ENCODE measurements at regions not wholly inside any gene's neighbourhood (a gene's known extent, or its start where the extent isn't known, plus 50 kb on each side); places are given as distances from the start of the nearest gene placed in this dataset.

DNA sequence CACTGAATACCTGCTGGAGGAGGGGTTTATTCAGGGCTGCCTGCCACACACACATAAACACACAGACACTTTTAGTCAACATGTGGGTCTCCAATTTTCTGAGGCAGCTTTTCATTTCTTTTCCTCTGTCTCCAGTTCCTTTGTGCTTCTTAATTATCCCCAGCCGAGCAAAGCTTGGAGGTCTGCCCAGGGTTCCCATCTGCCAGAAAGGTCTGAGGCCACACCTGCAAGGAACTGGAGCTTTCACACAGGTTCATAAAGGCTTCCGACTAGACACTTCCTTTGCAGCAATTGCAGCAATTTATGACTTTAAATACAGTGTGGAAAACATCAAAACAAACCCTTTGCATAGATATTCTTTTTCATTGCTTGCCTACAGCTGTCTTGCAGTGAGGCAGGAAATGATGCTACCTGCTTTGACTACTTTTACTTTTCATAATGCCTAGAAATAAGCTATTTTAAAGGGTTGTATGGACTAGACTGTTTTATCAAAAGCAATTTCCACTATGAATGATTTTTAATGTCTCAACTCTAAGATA, 1318.9 kb downstream of the AACS start:
- Histone ChIP-seq H3K9me2 (replicated peaks; ENCODE audit: insufficient read depth, low read length) (no peaks in the 10 kb centered on the region), H3K9me3 (ENCODE audit: low read length) (peaks cover 5% of the 10 kb centered on the region; the same call in 1 of the 2 replicates), H3K36me3 (ENCODE audit: insufficient read depth, low read length) (no peaks in the 10 kb centered on the region), H3K27me3 (ENCODE audit: low read length) (no peaks in the 10 kb centered on the region), H3K4me3 (ENCODE audit: low read length) (no peak overlapping the region), H4K20me1 (ENCODE audit: insufficient read depth, low read depth, low read length) (no peaks in the 10 kb centered on the region), H2AFZ (ENCODE audit: low read length) (no peak overlapping the region), H3K27ac (ENCODE audit: low read length) (no peak overlapping the region), H3K79me2 (ENCODE audit: low read length) (no peaks in the 10 kb centered on the region), H3K4me2 (ENCODE audit: low read depth, low read length, poor library complexity, severe bottlenecking) (no peak overlapping the region), H3K4me1 (ENCODE audit: low read length) (no peaks in the 10 kb centered on the region), H3K9ac (ENCODE audit: low read length) (no peak overlapping the region)
- DNase-seq, result no peak

- Histone ChIP-seq H3K9me2 (replicated peaks; ENCODE audit: insufficient read depth, low read length) (no peaks in the 10 kb centered on the region), H3K36me3 (ENCODE audit: insufficient read depth, low read length) (no peaks in the 10 kb centered on the region), H3K4me3 (ENCODE audit: low read length) (no peak overlapping the region), H3K27me3 (ENCODE audit: low read length) (no peaks in the 10 kb centered on the region), H3K9ac (ENCODE audit: low read length) (no peak overlapping the region), H2AFZ (ENCODE audit: low read length) (no peak overlapping the region), H3K4me1 (ENCODE audit: low read length) (no peaks in the 10 kb centered on the region), H3K9me3 (ENCODE audit: low read length) (no peaks in the 10 kb centered on the region), H4K20me1 (ENCODE audit: insufficient read depth, low read depth, low read length) (no peaks in the 10 kb centered on the region), H3K4me2 (ENCODE audit: low read depth, low read length, poor library complexity, severe bottlenecking) (no peak overlapping the region), H3K79me2 (ENCODE audit: low read length) (no peaks in the 10 kb centered on the region), H3K27ac (ENCODE audit: low read length) (no peak overlapping the region)
- no peak for DNase-seq
Measured at GRCh38 chr12:126385785-126386184, 1320.5 kb downstream of the AACS start.

DNA sequence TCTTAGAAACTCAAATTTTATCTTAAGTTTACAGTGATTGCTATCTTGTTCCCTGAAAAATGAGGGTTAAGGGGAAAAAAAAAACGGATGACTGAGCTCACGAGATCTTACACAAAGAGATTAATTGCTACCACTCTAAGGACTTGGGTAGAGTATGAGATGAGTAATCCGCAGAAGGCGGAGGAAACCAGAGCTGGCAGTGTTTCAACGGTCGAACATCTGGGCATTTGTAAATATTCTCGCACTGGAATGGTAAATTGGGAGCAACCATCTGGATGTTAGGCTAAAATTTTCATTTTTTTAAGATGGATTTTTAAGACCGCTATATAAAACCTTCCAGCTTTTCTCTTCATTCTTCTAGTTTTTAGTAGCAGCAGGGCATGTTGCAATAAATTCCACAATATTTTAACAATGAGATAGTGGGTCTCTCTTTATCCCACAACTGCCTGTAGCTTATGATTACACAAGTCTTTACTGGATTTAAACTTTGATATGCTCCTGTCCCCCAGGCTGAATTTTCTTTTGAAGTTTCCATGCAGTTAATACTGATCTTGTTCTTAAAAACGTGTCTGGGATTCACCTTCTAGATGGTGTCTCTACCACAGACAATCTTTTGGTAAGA, 1324.1 kb downstream of the AACS start:
- no peak overlapping the region for H3K4me3 ChIP-seq (ENCODE audit: low read length)
- H3K9me2 ChIP-seq (replicated peaks; ENCODE audit: insufficient read depth, low read length), result no peaks in the 10 kb centered on the region
- H3K27me3 ChIP-seq (ENCODE audit: low read length), result no peaks in the 10 kb centered on the region
- no peak overlapping the region for H3K27ac ChIP-seq (ENCODE audit: low read length)
- H3K36me3 ChIP-seq (ENCODE audit: insufficient read depth, low read length), result no peaks in the 10 kb centered on the region
- no peaks in the 10 kb centered on the region for H4K20me1 ChIP-seq (ENCODE audit: insufficient read depth, low read depth, low read length)
- H2AFZ ChIP-seq (ENCODE audit: low read length), result no peak overlapping the region
- H3K4me1 ChIP-seq (ENCODE audit: low read length), result no peaks in the 10 kb centered on the region
- H3K79me2 ChIP-seq (ENCODE audit: low read length), result no peaks in the 10 kb centered on the region
- DNase-seq, result no peak
- H3K4me2 ChIP-seq (ENCODE audit: low read depth, low read length, poor library complexity, severe bottlenecking), result no peak overlapping the region
- no peaks in the 10 kb centered on the region for H3K9me3 ChIP-seq (ENCODE audit: low read length)
- no peak overlapping the region for H3K9ac ChIP-seq (ENCODE audit: low read length)

DNA sequence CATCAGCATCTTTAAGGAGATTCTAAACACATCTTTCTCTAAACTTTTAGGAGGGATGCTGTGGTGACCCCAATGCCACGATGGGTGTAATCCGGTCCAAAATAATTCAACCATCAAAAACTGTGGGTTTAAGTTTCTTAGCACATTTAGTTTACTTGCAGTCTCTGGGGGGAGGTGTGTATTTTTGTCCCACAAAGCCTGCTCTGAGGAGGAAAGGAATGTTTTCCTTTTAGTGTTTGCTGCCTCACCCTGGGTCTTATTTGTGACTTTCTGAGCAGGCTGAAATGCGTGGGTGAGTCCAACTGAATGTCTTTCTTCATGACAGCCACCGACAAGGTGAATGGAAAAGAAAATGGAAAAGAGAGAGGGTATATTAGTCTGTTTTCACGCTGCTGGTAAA, 1324.7 kb downstream of the AACS start:
- H3K4me3 ChIP-seq (ENCODE audit: low read length), result no peak overlapping the region
- H3K79me2 ChIP-seq (ENCODE audit: low read length), result no peaks in the 10 kb centered on the region
- no peak overlapping the region for H3K27ac ChIP-seq (ENCODE audit: low read length)

DNA sequence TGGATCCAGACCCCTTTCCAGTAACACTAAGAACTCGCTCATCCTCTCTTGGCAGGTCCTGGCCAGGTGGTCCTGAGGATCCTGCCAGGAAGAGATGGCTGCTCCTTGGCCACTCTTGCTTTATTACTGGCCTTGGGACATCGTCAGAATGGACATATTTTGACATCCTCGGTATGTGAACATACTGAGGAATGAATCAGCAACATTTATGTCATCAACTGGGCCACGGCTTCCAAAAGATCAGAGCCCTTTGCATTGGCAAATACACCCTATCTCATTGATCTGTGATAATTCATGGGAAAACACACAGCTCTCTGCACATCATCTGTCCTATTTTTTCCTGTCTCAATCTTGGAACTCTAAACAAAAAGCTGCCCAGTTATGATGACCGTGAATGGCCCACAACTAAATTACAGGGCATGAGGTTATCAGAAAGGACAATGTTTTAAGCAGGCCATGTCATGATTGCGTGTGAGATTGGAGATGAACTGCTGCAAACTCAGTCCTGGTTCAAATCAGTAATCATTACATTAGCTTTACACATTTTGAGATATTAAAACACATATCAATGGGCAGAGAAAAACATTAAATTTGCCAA, 1325.8 kb downstream of the AACS start:
- Histone ChIP-seq H3K36me3 (ENCODE audit: insufficient read depth, low read length) (no peaks in the 10 kb centered on the region), H4K20me1 (ENCODE audit: insufficient read depth, low read depth, low read length) (no peaks in the 10 kb centered on the region), H3K27me3 (ENCODE audit: low read length) (no peaks in the 10 kb centered on the region), H3K9me3 (ENCODE audit: low read length) (no peaks in the 10 kb centered on the region), H3K27ac (ENCODE audit: low read length) (no peak overlapping the region), H3K9me2 (replicated peaks; ENCODE audit: insufficient read depth, low read length) (no peaks in the 10 kb centered on the region), H3K4me2 (ENCODE audit: low read depth, low read length, poor library complexity, severe bottlenecking) (no peak overlapping the region), H3K4me3 (ENCODE audit: low read length) (no peak overlapping the region), H2AFZ (ENCODE audit: low read length) (no peak overlapping the region), H3K9ac (ENCODE audit: low read length) (no peak overlapping the region), H3K79me2 (ENCODE audit: low read length) (no peaks in the 10 kb centered on the region), H3K4me1 (ENCODE audit: low read length) (no peaks in the 10 kb centered on the region)
- DNase-seq, result no peak

More for the DNA sequence above, 1324.7 kb downstream of the AACS start:
- no peak overlapping the region for H3K9ac ChIP-seq (ENCODE audit: low read length)
- H3K36me3 ChIP-seq (ENCODE audit: insufficient read depth, low read length), result no peaks in the 10 kb centered on the region
- no peak overlapping the region for H3K4me2 ChIP-seq (ENCODE audit: low read depth, low read length, poor library complexity, severe bottlenecking)
- no peaks in the 10 kb centered on the region for H4K20me1 ChIP-seq (ENCODE audit: insufficient read depth, low read depth, low read length)
- DNase-seq, result no peak
- H3K4me1 ChIP-seq (ENCODE audit: low read length), result no peaks in the 10 kb centered on the region
- H2AFZ ChIP-seq (ENCODE audit: low read length), result no peak overlapping the region
- H3K9me2 ChIP-seq (replicated peaks; ENCODE audit: insufficient read depth, low read length), result no peaks in the 10 kb centered on the region
- H3K27me3 ChIP-seq (ENCODE audit: low read length), result no peaks in the 10 kb centered on the region
- no peaks in the 10 kb centered on the region for H3K9me3 ChIP-seq (ENCODE audit: low read length)

DNA sequence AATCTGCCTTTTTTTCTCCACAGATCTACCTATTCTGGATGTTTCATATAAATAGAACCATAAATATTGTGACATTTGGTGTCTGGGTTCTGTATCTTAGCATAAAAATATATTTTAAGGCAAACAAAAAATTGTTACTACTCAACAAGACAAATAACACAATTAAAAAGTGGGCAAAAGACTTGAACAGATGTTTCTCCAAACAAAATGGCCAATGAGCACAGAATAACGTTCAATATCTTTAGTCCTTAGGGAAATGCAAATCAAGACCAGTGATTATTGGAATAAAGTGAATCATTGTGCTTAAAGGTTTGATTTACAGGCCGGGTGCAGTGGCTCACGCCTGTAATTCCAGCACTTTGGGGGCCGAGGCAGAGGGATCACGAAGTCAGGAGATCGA, 1331.3 kb downstream of the AACS start:
- Histone ChIP-seq H4K20me1 (ENCODE audit: insufficient read depth, low read depth, low read length) (no peaks in the 10 kb centered on the region), H2AFZ (ENCODE audit: low read length) (no peak overlapping the region), H3K79me2 (ENCODE audit: low read length) (no peaks in the 10 kb centered on the region), H3K4me1 (ENCODE audit: low read length) (no peaks in the 10 kb centered on the region), H3K4me2 (ENCODE audit: low read depth, low read length, poor library complexity, severe bottlenecking) (no peak overlapping the region), H3K9me3 (ENCODE audit: low read length) (no peaks in the 10 kb centered on the region), H3K9me2 (replicated peaks; ENCODE audit: insufficient read depth, low read length) (no peaks in the 10 kb centered on the region), H3K27ac (ENCODE audit: low read length) (no peak overlapping the region), H3K36me3 (ENCODE audit: insufficient read depth, low read length) (no peaks in the 10 kb centered on the region), H3K27me3 (ENCODE audit: low read length) (no peaks in the 10 kb centered on the region), H3K9ac (ENCODE audit: low read length) (no peak overlapping the region), H3K4me3 (ENCODE audit: low read length) (no peak overlapping the region)
- DNase-seq, result no peak

DNA sequence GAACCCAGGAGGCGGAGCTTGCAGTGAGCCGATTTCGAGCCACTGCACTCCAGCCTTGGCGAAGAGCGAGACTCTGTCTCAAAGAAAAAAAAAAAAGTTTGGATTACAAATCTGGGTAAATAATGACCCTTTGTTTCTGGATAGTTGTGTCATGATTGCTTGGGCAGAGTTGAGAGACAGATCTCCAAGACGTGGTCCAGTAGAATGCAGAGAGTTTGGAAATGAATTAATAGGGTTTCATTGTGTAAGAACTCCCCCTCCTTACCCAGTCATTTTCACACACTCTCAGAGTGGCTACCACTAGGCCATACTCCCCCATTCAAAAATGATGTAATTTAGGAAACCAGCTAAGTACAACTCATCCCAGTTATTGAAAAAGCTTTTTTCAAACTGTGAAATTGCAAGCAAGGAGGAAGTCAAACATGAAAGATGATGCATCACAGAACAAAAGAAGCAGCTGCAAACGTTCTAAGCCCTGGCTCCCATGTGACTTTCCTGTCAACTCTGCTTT, 1331.9 kb downstream of the AACS start:
- Histone ChIP-seq H3K4me2 (ENCODE audit: low read depth, low read length, poor library complexity, severe bottlenecking) (no peak overlapping the region), H3K9ac (ENCODE audit: low read length) (no peak overlapping the region), H3K36me3 (ENCODE audit: insufficient read depth, low read length) (no peaks in the 10 kb centered on the region), H4K20me1 (ENCODE audit: insufficient read depth, low read depth, low read length) (no peaks in the 10 kb centered on the region), H3K4me1 (ENCODE audit: low read length) (no peaks in the 10 kb centered on the region), H3K79me2 (ENCODE audit: low read length) (no peaks in the 10 kb centered on the region), H3K9me2 (replicated peaks; ENCODE audit: insufficient read depth, low read length) (no peaks in the 10 kb centered on the region), H3K4me3 (ENCODE audit: low read length) (no peak overlapping the region), H3K27me3 (ENCODE audit: low read length) (no peaks in the 10 kb centered on the region), H3K9me3 (ENCODE audit: low read length) (no peaks in the 10 kb centered on the region), H2AFZ (ENCODE audit: low read length) (no peak overlapping the region), H3K27ac (ENCODE audit: low read length) (no peak overlapping the region)
- DNase-seq, result no peak

DNA sequence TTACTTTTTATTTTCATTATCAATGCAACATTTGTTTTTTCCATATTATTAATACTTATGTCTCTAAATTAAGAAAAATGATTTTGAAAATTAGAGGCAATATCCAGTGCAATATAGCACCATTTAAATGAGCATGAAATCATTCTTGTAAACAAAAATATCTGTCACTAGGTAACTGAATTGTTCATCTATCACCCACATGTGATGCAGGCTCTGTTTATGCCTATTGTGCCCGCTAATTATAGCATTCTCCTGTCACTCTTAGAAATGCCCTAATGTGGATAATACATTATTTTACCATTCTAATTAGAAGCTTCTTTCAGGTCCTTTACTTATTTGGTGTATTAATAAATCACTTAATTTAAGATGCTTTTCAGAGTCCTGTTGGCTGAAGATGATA, 1332.4 kb downstream of the AACS start:
- DNase-seq, result no peak
- no peak overlapping the region for H3K27ac ChIP-seq (ENCODE audit: low read length)
- H3K79me2 ChIP-seq (ENCODE audit: low read length), result no peaks in the 10 kb centered on the region
- no peak overlapping the region for H2AFZ ChIP-seq (ENCODE audit: low read length)
- H3K4me1 ChIP-seq (ENCODE audit: low read length), result no peaks in the 10 kb centered on the region
- no peak overlapping the region for H3K4me2 ChIP-seq (ENCODE audit: low read depth, low read length, poor library complexity, severe bottlenecking)
- no peaks in the 10 kb centered on the region for H3K27me3 ChIP-seq (ENCODE audit: low read length)
- no peaks in the 10 kb centered on the region for H4K20me1 ChIP-seq (ENCODE audit: insufficient read depth, low read depth, low read length)
- no peaks in the 10 kb centered on the region for H3K36me3 ChIP-seq (ENCODE audit: insufficient read depth, low read length)
- no peaks in the 10 kb centered on the region for H3K9me2 ChIP-seq (replicated peaks; ENCODE audit: insufficient read depth, low read length)
- H3K9me3 ChIP-seq (ENCODE audit: low read length), result no peaks in the 10 kb centered on the region
- no peak overlapping the region for H3K9ac ChIP-seq (ENCODE audit: low read length)
- H3K4me3 ChIP-seq (ENCODE audit: low read length), result no peak overlapping the region
